Erythroblast (primary cell): ENCODE measurements at regions not wholly inside any gene's neighbourhood (a gene's known extent, or its start where the extent isn't known, plus 50 kb on each side); places are given as distances from the start of the nearest gene placed in this dataset.

Source experiments
- DNase-seq, 2 experiments: peaks; one replicate each; lab custom pipeline; 2025; lab: John Stamatoyannopoulos, UW
- GATA1 ChIP-seq: IDR thresholded peaks from 2 replicates; pipeline ENCODE4 v1.6.1; 2011; ENCODE audit warnings: low read depth, mild to moderate bottlenecking, control low read depth, low read length, moderate library complexity
- POLR2A ChIP-seq: IDR thresholded peaks from 2 replicates; pipeline ENCODE4 v1.6.1; 2011; ENCODE audit warnings: mild to moderate bottlenecking, low read length

- DNase-seq: no peak
- TF ChIP-seq POLR2A (no peak), GATA1 (no peak)
Observed at GRCh38 chr13:107753291-107753690, 462.0 kb downstream of the LIG4 start.

- TF ChIP-seq POLR2A (no peak), GATA1 (no peak)
- no peak for DNase-seq
Observed at GRCh38 chr13:107743983-107744382, 471.4 kb downstream of the LIG4 start.

- TF ChIP-seq GATA1 (no peak), POLR2A (no peak)
- no peak for DNase-seq
Observed at GRCh38 chr13:107743526-107743925, 471.8 kb downstream of the LIG4 start.

GRCh38 chr13:107743100-107743499 is 472.2 kb downstream of the LIG4 start:
- no peak for DNase-seq
- no peak for TF ChIP-seq POLR2A
- no peak for TF ChIP-seq GATA1

GRCh38 chr13:107742544-107742943 is 472.8 kb downstream of the LIG4 start:
- no peak for DNase-seq
- no peak for TF ChIP-seq GATA1
- no peak for TF ChIP-seq POLR2A

- no peak for TF ChIP-seq POLR2A
- TF ChIP-seq GATA1: no peak
- DNase-seq: no peak
Observed at GRCh38 chr13:107738004-107738403, 477.3 kb downstream of the LIG4 start.

GRCh38 chr13:107736731-107737130 is 478.6 kb downstream of the LIG4 start:
- no peak for DNase-seq
- TF ChIP-seq POLR2A: no peak
- no peak for TF ChIP-seq GATA1

GRCh38 chr13:107736170-107736569 is 479.2 kb downstream of the LIG4 start:
- no peak for DNase-seq
- TF ChIP-seq GATA1 (no peak), POLR2A (no peak)

GRCh38 chr13:107734891-107735625 is 480.3 kb downstream of the LIG4 start:
- no peak for TF ChIP-seq GATA1
- no peak for TF ChIP-seq POLR2A
- DNase-seq: no peak

- no peak for DNase-seq
- TF ChIP-seq GATA1 (no peak), POLR2A (no peak)
Observed at GRCh38 chr13:107733276-107733675, 482.1 kb downstream of the LIG4 start.

- TF ChIP-seq POLR2A (no peak), GATA1 (no peak)
- no peak for DNase-seq
Observed at GRCh38 chr13:107730813-107731212, 484.5 kb downstream of the LIG4 start.

- no peak for DNase-seq
- no peak for TF ChIP-seq GATA1
Observed at GRCh38 chr13:107721125-107721869, 494.0 kb downstream of the LIG4 start.

GRCh38 chr13:107716741-107717140 is 498.6 kb downstream of the LIG4 start:
- no peak for DNase-seq
- no peak for TF ChIP-seq GATA1
- no peak for TF ChIP-seq POLR2A

- no peak for TF ChIP-seq POLR2A
- no peak for TF ChIP-seq GATA1
- DNase-seq: no peak
Observed at GRCh38 chr13:107716241-107716640, 499.1 kb downstream of the LIG4 start.

GRCh38 chr13:107715496-107715895 is 499.8 kb downstream of the LIG4 start:
- no peak for DNase-seq
- no peak for TF ChIP-seq GATA1
- no peak for TF ChIP-seq POLR2A
